NB4 (cell line): ENCODE measurements at regions not wholly inside any gene's neighbourhood (a gene's known extent, or its start where the extent isn't known, plus 50 kb on each side); places are given as distances from the start of the nearest gene placed in this dataset.

Experiments used
- MYC ChIP-seq: IDR thresholded peaks from 2 replicates; pipeline ENCODE4 v1.6.1; 2011; ENCODE audit warnings: low read depth, low read length
- TF ChIP-seq, protein P1 (sequence below): IDR thresholded peaks from one replicate; pipeline ENCODE4 v1.5.1; 2012; ENCODE audit warnings: low read depth, low read length

DNA sequence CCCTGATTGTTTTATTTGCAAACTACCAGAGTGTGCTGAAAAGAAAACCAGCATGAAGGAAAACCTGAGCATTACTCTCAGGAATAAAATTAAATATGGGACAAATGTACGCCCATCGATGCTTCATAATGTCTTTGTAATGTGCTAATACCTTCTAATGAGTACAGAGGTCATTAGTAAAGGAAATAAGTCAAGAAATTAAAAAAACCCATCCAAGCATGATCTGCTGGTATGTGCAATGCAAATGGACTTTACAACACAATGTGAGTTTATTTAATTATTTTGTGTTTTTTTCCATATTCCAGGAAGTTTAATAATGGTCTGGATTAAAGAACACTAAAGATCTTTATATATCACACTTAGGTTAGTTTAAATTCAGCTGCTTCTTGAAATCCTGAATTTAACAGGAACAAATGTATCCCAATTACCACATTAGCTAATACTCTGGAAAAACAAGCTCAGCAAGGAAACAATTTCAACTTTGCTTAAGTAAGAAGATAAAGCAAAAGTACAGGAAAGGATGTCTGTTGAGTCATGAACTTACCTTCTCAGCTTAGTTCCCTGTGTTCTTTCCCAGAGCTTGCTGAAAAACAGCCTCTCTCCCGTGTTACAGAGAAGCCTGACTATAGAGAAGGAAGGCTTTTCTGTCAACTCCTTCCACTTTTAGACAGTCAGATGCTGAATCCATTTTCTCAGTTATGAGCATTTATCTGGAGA is 179.3 kb upstream of the TMEM260 start:
- TF ChIP-seq MYC, result no peak
- TF ChIP-seq, protein P1, sequence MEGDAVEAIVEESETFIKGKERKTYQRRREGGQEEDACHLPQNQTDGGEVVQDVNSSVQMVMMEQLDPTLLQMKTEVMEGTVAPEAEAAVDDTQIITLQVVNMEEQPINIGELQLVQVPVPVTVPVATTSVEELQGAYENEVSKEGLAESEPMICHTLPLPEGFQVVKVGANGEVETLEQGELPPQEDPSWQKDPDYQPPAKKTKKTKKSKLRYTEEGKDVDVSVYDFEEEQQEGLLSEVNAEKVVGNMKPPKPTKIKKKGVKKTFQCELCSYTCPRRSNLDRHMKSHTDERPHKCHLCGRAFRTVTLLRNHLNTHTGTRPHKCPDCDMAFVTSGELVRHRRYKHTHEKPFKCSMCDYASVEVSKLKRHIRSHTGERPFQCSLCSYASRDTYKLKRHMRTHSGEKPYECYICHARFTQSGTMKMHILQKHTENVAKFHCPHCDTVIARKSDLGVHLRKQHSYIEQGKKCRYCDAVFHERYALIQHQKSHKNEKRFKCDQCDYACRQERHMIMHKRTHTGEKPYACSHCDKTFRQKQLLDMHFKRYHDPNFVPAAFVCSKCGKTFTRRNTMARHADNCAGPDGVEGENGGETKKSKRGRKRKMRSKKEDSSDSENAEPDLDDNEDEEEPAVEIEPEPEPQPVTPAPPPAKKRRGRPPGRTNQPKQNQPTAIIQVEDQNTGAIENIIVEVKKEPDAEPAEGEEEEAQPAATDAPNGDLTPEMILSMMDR, result no peak
